SK-N-DZ (cell line): ENCODE measurements at regions not wholly inside any gene's neighbourhood (a gene's known extent, or its start where the extent isn't known, plus 50 kb on each side); places are given as distances from the start of the nearest gene placed in this dataset.
"Not testable (repeated sequence)": the region's sequence is repeated elsewhere in the genome, so short reads cannot be mapped to it uniquely, and the experiment has no call there.

Source experiments
- DNase-seq: peaks from one replicate; pipeline ENCODE4 v3.0.0-alpha.2; 2015; ENCODE audit warnings: low spot score
- small RNA-seq, 2 experiments: library from RNA; depleted of rRNA; stranded (forward); fragments of <200 nt; gene quantifications; one replicate each; pipeline ENCODE3, GENCODE V24; 2014

DNA sequence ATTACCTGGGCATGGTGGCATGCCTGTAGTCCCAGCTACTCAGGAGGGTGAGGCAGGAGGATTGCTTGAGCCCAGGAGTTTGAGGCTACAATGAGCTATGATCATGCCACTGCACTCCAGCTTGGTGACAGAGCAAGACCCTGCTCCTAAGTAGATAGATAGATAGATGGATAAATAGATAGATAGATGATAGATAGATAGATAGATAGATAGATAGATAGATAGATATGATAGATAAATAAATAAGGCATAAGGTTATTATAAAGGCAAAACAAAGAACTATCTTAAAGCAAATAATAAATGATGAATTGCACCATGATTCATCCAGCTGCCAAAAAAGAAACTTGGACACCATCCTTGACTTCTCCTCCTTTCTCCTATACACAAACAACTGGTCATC is 82.0 kb upstream of the DLX6 start:
- DNase-seq, result not testable (repeated sequence)

DNA sequence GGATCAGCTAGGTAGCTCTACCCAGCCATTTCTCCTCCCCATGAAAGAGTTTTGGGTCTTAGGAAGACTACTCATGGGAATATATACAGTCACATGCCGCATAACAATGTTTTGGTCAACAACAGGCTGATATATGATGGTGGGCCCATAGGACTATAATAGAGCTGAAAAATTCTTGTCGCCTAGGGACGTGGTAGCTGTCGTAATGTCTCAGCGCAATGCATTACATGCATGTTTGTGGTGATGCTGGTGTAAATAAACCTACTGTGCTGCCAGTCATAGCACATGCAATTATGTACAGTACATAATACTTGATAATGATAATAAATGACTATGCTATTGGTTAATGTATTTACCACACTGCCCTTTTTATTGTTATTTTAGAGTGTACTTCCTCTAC is 78.2 kb upstream of the DLX6 start:
- no peak for DNase-seq

DNA sequence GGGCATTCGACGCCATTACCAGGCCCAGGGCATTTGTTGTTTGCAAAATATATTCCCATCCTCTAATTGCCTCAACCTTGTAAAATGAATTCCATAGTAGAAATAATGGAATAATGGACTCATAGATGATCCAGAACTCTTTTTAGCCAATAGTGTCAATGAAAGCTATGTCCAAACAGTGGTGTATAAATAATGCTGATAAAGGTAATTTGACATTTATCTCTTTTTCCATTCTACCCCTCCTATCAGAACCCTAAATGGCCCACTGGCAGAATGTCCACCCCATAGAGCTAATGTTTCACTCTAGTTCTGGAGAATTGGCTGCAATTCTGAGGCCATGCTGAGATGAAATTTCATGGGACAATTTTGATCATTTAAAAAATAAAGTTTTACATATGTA is 76.4 kb upstream of the DLX6 start:
- DNase-seq, result no peak

DNA sequence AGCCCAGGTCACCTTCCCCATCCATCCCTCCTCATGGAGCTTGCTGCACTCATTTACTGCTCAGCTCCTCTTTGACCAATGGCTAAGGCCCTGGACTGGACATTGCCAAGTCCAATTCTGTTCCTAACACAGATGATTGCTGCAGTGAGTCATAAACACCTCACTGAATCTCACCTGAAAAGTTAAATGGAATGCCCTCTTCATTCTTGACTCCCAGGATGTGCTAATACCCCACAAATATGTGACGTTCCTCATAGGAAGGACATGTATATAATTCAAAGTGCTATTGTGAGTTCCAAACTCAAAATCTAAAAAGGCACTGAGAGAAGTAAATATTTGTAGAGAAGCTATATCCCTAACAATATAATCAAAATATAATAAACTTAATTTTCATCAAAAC is 73.5 kb upstream of the DLX6 start:
- no peak for DNase-seq

DNA sequence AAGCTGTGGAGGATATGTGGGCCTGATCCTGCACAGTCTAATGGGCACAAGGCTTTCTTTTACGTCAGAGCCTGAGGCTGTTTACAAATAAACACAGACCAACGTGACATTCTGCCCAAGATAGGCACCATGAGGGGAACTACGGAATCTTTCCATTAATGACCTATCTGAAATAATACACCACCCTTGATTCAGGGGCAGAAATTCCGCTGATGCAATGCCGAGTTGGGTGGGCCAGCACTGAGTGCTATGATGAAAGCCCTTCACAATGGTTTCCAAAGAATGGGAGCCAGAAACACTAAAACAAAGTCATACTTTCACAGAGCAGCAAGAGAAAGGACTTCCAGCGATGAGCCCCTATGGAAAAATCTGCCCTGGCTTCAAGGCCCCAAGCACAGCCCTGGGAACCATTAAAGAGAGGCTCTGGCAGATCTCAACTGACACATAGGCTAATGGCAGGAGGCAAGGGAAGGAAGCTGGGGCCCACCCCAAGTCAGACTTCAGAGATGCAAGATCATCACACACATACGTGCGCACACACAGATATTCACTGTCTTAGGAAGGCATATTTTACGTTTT is 72.2 kb upstream of the DLX6 start:
- DNase-seq, result peak; percentile 85

DNA sequence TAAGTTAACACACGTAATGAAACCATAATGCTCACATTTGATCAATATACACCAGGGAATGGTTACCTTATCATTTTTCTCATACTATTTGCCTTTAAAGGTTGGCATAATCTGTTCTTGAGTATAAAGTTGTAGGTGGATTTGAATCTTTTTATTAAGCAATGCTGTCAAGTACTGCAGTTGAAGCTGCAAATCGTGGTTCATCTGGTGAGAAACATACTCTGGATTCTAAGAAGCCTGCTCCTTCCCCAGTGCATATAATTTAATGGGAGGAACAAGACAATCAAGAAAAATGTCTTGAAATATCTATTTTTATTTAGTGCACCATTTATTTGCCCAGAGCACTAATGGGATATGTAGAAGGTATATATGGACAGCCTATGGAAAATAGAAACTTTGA is 68.7 kb upstream of the DLX6 start:
- no peak for DNase-seq

DNA sequence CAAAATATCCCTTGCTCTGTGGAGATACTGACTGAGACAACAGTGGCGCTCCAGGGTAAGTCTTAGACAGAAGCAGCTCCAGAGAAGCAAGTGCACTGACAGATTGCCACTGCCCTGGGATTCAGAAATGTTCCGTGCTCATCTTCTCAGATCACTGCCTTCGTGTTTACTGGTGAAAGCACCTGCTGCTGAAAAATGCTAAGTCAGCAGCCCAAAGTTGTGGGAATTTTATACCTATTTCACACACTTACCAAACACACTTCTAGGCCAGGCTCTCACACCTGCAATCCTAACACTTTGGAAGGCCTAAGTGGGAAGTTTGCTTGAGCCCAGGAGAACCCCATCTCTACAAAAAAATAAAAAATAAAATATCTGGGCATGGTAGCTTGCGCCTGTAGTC is 63.2 kb upstream of the DLX6 start:
- no peak for DNase-seq

DNA sequence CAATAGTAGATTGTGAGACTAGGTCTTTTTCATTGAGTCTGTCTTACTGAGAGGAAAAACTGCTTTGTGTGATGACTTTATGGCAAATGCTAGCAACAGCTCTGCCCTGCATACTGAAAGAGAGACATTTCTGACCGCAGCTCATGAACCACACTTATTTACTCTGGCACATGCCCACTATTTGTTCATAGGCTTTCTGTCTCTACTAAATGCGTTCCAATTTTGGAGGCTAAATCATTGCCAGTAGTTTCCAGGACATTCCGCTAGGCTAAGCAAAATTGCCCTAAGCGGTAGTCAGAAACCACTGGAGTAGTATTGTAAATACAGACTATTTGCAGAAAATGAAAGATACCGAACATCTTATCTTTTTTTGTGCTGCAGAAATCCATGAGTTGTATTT is 55.6 kb upstream of the DLX6 start:
- DNase-seq, result no peak

DNA sequence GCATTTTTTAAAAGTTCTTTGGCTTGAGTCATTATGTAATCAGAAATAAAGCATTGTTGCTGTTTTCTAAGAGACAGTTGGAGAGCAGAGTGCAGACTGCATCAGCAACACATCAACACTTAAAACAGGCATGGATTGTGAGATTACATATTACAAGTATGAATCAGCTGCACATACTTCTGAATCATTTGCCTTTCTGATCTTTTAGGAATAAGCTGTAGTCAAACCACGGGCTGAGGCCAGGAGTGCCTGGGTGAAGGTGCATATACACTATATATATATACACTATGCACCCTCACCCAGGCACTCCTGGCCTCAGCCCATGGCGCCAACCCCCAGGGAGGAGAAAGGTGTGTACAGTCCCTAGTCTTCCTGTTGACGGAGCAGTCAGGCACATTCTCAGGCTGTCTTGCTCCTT is 52.4 kb upstream of the DLX6 start:
- DNase-seq, result no peak

DNA sequence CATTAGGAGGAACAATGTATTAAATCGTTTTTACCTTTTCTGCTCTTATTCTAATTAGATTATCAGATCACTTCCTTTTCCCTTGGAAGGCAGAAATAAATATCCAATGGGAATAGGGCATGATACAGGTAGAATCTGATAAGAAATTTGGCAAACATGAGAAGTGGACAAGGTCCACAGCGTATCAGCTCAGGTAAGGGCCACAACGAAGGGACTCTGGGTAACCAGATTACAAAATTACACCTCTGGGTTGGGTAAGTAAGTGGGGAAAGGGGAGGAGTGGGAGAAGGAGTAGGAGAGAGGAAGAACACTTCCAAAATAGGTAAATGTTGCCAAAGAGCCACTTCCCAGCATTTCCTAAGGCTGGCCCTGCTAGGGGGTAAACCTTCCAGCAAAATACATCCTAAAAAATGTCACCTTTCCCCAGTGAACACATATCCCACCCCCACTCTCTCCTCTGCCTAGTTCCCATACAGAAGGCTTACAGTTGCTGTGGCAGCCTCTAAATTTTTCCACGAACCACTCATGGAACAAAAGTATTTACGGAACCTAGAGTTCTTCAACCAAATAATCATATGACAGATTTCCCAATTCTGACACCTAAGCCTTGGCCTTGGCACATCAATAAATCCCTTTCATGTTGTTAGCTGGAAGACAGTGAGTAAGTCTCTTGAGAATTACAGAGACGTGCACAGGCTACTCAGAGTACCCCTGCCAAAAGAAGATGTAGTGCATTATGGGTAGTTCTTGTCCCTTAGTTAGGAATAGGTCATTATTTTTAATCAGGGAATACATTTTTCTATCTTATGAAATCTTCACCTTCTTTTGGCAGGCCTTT is 51.5 kb upstream of the DLX6 start:
- DNase-seq, result no peak

Small RNA genes in the stretch of these regions (small RNA-seq; reads per million reads assigned to genes)
- gene RN7SL252P, result 0 reads per million in 2 experiments
